GM19193 (cell line): ENCODE measurements at regions not wholly inside any gene's neighbourhood (a gene's known extent, or its start where the extent isn't known, plus 50 kb on each side); places are given as distances from the start of the nearest gene placed in this dataset.

Experiments
- POLR2A ChIP-seq: IDR thresholded peaks from 4 replicates; pipeline ENCODE4 v1.6.1; 2011; ENCODE audit not compliant: insufficient read depth, insufficient read length; ENCODE audit errors: extremely low read depth

- TF ChIP-seq POLR2A = no peak
Observed at GRCh38 chr11:127137771-127138280, 137.3 kb upstream of the KIRREL3 start.

GRCh38 chr11:127136438-127136837, 135.9 kb upstream of the KIRREL3 start:
- no peak for TF ChIP-seq POLR2A

- TF ChIP-seq POLR2A = no peak
Observed at GRCh38 chr11:127135256-127135655, 134.7 kb upstream of the KIRREL3 start.

- no peak for TF ChIP-seq POLR2A
Observed at GRCh38 chr11:127133061-127133460, 132.5 kb upstream of the KIRREL3 start.

- TF ChIP-seq POLR2A = no peak
Observed at GRCh38 chr11:127130321-127130720, 129.8 kb upstream of the KIRREL3 start.

- TF ChIP-seq POLR2A = no peak
Observed at GRCh38 chr11:127126986-127127385, 126.4 kb upstream of the KIRREL3 start.

- no peak for TF ChIP-seq POLR2A
Observed at GRCh38 chr11:127119356-127119755, 118.8 kb upstream of the KIRREL3 start.

- TF ChIP-seq POLR2A = no peak
Observed at GRCh38 chr11:127118811-127119210, 118.2 kb upstream of the KIRREL3 start.

GRCh38 chr11:127117231-127117739, 116.7 kb upstream of the KIRREL3 start:
- TF ChIP-seq POLR2A = no peak

GRCh38 chr11:127115844-127116243, 115.3 kb upstream of the KIRREL3 start:
- TF ChIP-seq POLR2A = no peak

GRCh38 chr11:127114035-127114434, 113.5 kb upstream of the KIRREL3 start:
- no peak for TF ChIP-seq POLR2A

GRCh38 chr11:127110542-127110941, 110.0 kb upstream of the KIRREL3 start:
- no peak for TF ChIP-seq POLR2A

- no peak for TF ChIP-seq POLR2A
Observed at GRCh38 chr11:127109796-127110480, 109.4 kb upstream of the KIRREL3 start.

GRCh38 chr11:127108838-127109237, 108.3 kb upstream of the KIRREL3 start:
- TF ChIP-seq POLR2A = no peak

GRCh38 chr11:127106938-127107337, 106.4 kb upstream of the KIRREL3 start:
- TF ChIP-seq POLR2A = no peak
